ENCODE measurements at regions not wholly inside any gene's neighbourhood (a gene's known extent, or its start where the extent isn't known, plus 50 kb on each side); places are given as distances from the start of the nearest gene placed in this dataset.
"Not testable (repeated sequence)": the region's sequence is repeated elsewhere in the genome, so short reads cannot be mapped to it uniquely, and the experiment has no call there.

GRCh38 chr16:29327631-29328408 lies 78.7 kb downstream of the NPIPB11 start:
- DNase-seq = not testable (repeated sequence)

GRCh38 chr16:29326164-29327125 lies 80.1 kb downstream of the NPIPB11 start:
- not testable (repeated sequence) for DNase-seq

- not testable (repeated sequence) for DNase-seq
Observed at GRCh38 chr16:29323725-29324124, 82.8 kb downstream of the NPIPB11 start.

- DNase-seq = no peak
Observed at GRCh38 chr16:29321585-29321984, 84.9 kb downstream of the NPIPB11 start.

GRCh38 chr16:29321000-29321393 lies 85.5 kb downstream of the NPIPB11 start:
- no peak for DNase-seq

- DNase-seq = no peak
Observed at GRCh38 chr16:29320274-29320999, 86.1 kb downstream of the NPIPB11 start.

GRCh38 chr16:29319726-29320125 lies 86.8 kb downstream of the NPIPB11 start:
- DNase-seq = no peak

- peak; percentile 16 for DNase-seq
Observed at GRCh38 chr16:29318561-29318968, 87.9 kb downstream of the NPIPB11 start.

GRCh38 chr16:29318037-29318436 lies 88.5 kb downstream of the NPIPB11 start:
- no peak for DNase-seq

GRCh38 chr16:29317269-29317668 lies 89.2 kb downstream of the NPIPB11 start:
- no peak for DNase-seq

GRCh38 chr16:29316761-29317183 lies 89.7 kb downstream of the NPIPB11 start:
- peak; percentile 16 for DNase-seq

- peak; percentile 55 for DNase-seq
Observed at GRCh38 chr16:29315916-29316517, 90.5 kb downstream of the NPIPB11 start.

GRCh38 chr16:29315046-29315445 lies 91.5 kb downstream of the NPIPB11 start:
- DNase-seq = no peak

- no peak for DNase-seq
Observed at GRCh38 chr16:29314292-29314934, 92.1 kb downstream of the NPIPB11 start.

GRCh38 chr16:29313559-29314048 lies 92.9 kb downstream of the NPIPB11 start:
- DNase-seq = no peak

- DNase-seq = peak; percentile 76
Observed at GRCh38 chr16:29312835-29313558, 93.5 kb downstream of the NPIPB11 start.

GRCh38 chr16:29312345-29312675 lies 94.2 kb downstream of the NPIPB11 start:
- not testable (repeated sequence) for DNase-seq

GRCh38 chr16:29311461-29312344 lies 94.8 kb downstream of the NPIPB11 start:
- DNase-seq = no peak

GRCh38 chr16:29310852-29311314 lies 95.6 kb downstream of the NPIPB11 start:
- DNase-seq = no peak

- not testable (repeated sequence) for DNase-seq
Observed at GRCh38 chr16:29310243-29310642, 96.3 kb downstream of the NPIPB11 start.

Data from DMS79 treated with DMSO at 0.1 percent for 48 hours (cell line).